H1 (cell line): ENCODE measurements at regions not wholly inside any gene's neighbourhood (a gene's known extent, or its start where the extent isn't known, plus 50 kb on each side); places are given as distances from the start of the nearest gene placed in this dataset.

Experiments
- CREB1 ChIP-seq: IDR thresholded peaks from 2 replicates; pipeline ENCODE4 v1.6.1; 2012; ENCODE audit warnings: inconsistent platforms
- GABPA ChIP-seq: IDR thresholded peaks from 2 replicates; pipeline ENCODE4 v1.6.1; 2011; ENCODE audit warnings: mild to moderate bottlenecking, low read length, moderate library complexity, borderline replicate concordance; ENCODE audit not compliant: insufficient read depth
- NRF1 ChIP-seq: IDR thresholded peaks from 2 replicates; pipeline ENCODE4 v1.6.1; 2011; ENCODE audit warnings: mild to moderate bottlenecking, low read depth, low read length, improper control_type of control experiment
- POLR2A ChIP-seq, 2 experiments: IDR thresholded peaks; 1 replicate in 1 of 2; 2 replicates in 1 of 2; pipeline ENCODE4 v1.6.1; 2011; ENCODE audit warnings: low read depth in 2 of 2, low read length in 2 of 2, mild to moderate bottlenecking in 2 of 2; ENCODE audit errors: control extremely low read depth in 1 of 2
- POLR2AphosphoS5 ChIP-seq: IDR thresholded peaks from 2 replicates; pipeline ENCODE4 v1.6.1; 2011; ENCODE audit warnings: low read depth, low read length
- SUZ12 ChIP-seq: fragments of 200-600 bp; sonication (generic); IDR thresholded peaks from 2 replicates; pipeline ENCODE4 v1.6.1; 2012; ENCODE audit warnings: mild to moderate bottlenecking, inconsistent platforms, low read length, moderate library complexity, mixed read lengths
- TF ChIP-seq, protein P1 (sequence below), 3 experiments: IDR thresholded peaks; 1 replicate in 2 of 3; 2 replicates in 1 of 3; pipeline versions ENCODE4 v1.5.1 to v1.6.1; 2011; ENCODE audit warnings: low read length in 3 of 3, mild to moderate bottlenecking in 3 of 3, inconsistent platforms in 2 of 3, low read depth in 1 of 3, moderate library complexity in 1 of 3; ENCODE audit not compliant: insufficient read depth in 1 of 3; ENCODE audit errors: control extremely low read depth in 1 of 3
- TF ChIP-seq, protein P2 (sequence below): IDR thresholded peaks from 2 replicates; pipeline ENCODE4 v1.6.1; 2011; ENCODE audit warnings: low read length, improper control_type of control experiment

DNA sequence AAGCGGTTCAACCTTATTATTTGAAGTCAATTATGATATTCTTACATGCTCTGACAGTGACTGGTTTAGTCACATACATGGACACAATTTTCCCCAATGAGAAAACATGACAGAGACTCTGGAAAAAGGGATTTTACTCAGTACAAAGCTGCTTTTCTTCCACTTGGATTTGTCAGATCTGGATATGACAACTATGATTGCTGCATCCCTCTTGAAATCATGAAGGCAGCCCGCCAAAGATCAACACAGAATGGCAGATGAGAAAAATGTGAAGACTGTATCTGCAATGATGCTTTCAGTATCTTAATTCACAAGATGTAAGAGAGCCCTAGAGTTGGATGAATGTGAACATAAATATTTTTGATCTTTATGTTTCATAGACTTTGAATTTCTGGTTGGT, 439.6 kb downstream of the CDH8 start:
- TF ChIP-seq, protein P1, sequence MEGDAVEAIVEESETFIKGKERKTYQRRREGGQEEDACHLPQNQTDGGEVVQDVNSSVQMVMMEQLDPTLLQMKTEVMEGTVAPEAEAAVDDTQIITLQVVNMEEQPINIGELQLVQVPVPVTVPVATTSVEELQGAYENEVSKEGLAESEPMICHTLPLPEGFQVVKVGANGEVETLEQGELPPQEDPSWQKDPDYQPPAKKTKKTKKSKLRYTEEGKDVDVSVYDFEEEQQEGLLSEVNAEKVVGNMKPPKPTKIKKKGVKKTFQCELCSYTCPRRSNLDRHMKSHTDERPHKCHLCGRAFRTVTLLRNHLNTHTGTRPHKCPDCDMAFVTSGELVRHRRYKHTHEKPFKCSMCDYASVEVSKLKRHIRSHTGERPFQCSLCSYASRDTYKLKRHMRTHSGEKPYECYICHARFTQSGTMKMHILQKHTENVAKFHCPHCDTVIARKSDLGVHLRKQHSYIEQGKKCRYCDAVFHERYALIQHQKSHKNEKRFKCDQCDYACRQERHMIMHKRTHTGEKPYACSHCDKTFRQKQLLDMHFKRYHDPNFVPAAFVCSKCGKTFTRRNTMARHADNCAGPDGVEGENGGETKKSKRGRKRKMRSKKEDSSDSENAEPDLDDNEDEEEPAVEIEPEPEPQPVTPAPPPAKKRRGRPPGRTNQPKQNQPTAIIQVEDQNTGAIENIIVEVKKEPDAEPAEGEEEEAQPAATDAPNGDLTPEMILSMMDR (IDR thresholded peaks at IDR 0.05; ENCODE audit: control extremely low read depth in 1 of 3, insufficient read depth in 1 of 3, low read depth in 1 of 3, low read length in 3 of 3), result no peak
- no peak for TF ChIP-seq POLR2AphosphoS5
- TF ChIP-seq GABPA, result no peak
- TF ChIP-seq POLR2A (IDR thresholded peaks at IDR 0.05; ENCODE audit: control extremely low read depth in 1 of 2, low read depth in 2 of 2, low read length in 2 of 2), result no peak
- no peak for TF ChIP-seq NRF1
- TF ChIP-seq SUZ12, result no peak
- TF ChIP-seq, protein P2, sequence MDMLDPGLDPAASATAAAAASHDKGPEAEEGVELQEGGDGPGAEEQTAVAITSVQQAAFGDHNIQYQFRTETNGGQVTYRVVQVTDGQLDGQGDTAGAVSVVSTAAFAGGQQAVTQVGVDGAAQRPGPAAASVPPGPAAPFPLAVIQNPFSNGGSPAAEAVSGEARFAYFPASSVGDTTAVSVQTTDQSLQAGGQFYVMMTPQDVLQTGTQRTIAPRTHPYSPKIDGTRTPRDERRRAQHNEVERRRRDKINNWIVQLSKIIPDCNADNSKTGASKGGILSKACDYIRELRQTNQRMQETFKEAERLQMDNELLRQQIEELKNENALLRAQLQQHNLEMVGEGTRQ, result no peak
- TF ChIP-seq CREB1, result no peak
